ELR (cell line): ENCODE measurements at regions not wholly inside any gene's neighbourhood (a gene's known extent, or its start where the extent isn't known, plus 50 kb on each side); places are given as distances from the start of the nearest gene placed in this dataset.
"Not testable (repeated sequence)": the region's sequence is repeated elsewhere in the genome, so short reads cannot be mapped to it uniquely, and the experiment has no call there.

ENCODE experiments used
- DNase-seq: peaks from one replicate; pipeline ENCODE4 v3.0.0-alpha.2; 2015; ENCODE audit warnings: low read depth

GRCh38 chr4:128758314-128758922, 51.1 kb upstream of the JADE1 start:
- DNase-seq = no peak

DNA sequence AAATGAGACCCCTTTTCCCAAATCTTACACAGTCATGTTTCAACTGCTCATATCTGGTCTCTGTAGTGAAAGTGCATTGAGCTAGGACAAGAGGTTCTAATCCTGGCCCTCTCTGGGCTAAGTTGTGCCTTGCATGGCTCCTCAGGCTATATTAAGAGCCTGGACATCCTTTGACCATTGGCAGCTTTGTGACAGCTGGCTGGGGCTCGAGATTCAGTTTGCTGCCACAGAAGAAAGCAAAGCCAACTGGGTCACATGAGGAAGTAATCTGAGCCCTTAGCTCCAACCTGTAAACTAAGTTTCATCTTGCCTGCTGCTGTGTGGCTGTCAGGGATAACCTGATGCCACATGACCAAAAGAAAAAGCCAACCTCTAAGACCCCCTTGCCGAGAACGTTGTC, 51.8 kb upstream of the JADE1 start:
- no peak for DNase-seq

DNA sequence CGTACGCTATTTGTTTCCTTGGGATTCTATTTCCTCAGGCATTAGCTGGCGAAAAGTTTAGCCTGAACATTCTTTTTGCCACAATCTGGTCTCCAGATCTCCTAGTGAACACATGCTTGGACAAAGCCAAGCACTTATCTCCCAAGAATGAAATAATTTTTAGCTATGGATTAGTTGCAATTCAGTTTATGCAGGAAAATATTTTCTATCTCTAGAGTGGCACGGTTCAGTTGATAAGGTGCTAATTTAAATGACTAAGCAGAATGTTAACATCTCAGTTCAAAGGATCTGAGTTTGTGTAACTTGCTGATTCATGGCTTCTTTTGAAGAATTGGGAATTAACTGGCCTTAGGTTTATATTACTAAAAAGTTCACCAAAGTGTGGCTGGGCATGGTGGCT, 58.1 kb upstream of the JADE1 start:
- DNase-seq = no peak

GRCh38 chr4:128741748-128742147, 67.8 kb upstream of the JADE1 start:
- not testable (repeated sequence) for DNase-seq

DNA sequence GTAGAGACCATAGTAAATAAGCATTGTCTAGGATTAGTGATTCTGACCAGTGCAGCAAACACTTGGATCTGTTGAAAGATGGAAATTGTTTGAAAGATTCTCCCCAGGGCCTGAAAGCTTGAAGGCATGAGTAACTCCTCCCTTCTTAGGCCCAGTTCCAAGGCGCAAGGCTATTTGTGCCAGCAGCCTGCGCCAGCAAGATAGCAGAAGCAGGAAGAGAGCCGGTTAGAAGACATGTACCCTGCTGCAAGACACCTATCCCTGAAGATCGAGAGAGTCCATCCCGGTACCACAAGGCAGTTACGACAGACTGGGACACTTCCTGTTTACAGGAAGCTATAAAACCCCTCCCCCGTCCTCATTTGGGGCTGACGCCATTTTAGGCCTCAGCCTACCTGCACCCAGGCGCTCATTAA, 72.4 kb upstream of the JADE1 start:
- no peak for DNase-seq

DNA sequence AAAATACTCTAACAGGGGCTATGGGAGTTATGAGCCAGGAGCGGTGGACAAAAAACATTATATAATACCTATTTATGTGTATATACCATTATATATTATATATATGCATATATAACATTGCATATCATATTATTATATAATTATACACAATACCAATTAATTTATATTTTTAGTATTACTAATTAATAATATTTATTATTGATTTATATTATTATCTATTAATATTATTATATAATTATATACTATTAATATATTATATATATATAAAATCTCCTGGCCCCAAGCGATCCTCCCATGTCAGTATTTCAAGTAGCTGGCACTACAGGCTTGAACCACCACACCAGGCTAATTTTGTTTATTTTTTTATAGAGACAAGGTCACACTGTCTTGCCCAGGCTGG, 73.8 kb upstream of the JADE1 start:
- DNase-seq = no peak

- DNase-seq = no peak
These were observed 81.3 kb upstream of the JADE1 start for GRCh38 chr4:128728190-128728589.

DNA sequence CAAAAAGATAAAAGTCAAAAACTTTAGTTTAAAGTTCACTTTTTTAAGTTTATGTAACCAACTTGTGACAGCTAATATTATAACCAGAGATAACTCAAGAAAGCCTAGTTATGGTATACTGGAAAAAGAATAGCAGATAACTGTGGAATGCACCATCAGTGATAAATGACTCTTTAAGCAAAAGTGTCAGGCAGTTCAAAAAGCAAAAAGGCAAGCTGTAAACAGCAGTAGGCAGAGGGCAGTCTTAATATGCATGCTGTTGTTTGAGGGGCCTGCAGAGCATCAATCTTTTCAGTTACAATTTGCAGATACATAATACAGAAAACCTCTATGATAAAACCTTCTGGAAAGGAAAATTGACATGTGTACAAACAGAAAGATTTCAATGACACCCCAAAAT, 81.8 kb upstream of the JADE1 start:
- no peak for DNase-seq

DNA sequence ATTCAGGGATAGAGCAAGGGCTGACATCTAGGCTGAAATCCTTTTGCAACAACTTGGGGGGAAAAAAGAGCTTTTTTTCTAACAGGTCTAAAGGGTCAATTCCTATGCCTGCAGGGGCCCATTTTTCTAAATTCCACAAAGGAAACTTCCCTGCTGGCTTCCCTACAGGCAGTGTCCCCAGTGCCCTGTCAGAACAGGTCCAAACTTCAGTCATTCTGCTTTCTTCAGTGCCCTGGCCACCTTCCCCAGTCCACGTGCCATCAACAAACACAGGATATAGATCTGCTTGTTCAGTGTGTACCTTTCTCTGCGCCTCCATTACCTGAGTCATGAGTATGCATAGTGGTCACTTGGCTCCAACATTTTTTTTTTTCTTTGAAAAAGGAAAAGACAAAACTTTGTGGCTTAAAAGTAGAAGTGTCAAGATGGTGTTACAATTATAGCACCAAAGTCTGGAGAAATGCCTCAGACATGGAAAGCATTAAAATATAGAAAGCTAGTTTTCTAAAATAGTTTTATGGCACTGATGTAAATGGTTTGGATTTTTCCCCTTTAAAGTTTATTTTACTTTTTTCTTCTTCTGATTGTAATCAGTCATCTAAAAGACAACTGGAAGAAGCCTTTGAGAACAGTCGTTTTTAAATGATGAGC, 84.0 kb upstream of the JADE1 start:
- DNase-seq = no peak

DNA sequence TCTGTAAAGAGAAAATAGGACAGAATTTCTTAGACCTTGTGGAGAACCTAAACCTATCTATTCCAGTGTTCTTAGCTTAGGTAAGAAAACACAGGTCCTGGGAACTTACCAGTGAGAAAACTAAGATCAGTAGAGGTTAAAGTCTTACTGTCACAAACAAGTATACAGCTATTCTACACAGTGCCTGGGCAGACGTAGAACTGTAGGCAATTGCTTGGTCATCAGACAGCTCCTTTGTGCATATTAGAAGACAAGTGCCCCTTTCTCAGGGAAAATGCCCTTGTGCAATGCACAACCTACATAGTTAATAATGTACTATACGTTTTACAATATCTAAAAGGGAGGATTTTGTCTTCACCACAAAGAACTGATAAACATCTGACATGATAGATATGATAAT, 86.6 kb upstream of the JADE1 start:
- no peak for DNase-seq

- no peak for DNase-seq
These were observed 87.6 kb upstream of the JADE1 start for GRCh38 chr4:128721896-128722295.

GRCh38 chr4:128720270-128720669, 89.2 kb upstream of the JADE1 start:
- DNase-seq = no peak

DNA sequence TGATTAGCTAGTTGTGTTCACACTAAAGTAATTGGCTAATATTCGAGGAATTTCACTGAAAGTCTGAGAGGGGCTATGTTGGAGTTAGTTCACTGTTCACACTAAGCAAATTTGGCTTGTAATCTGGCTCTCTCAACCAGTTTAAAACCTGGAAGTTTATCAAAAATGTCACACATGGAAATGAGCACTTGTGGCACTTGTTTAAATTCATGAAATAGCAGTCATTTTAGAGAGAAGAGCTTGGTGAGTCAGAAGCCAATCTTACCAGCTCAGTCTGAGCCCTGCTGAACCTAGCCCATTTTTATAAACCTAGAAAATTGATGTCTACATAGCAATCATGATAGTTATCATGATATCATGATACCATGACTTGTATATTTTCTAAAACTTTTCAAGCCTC, 90.7 kb upstream of the JADE1 start:
- peak; percentile 24 for DNase-seq

DNA sequence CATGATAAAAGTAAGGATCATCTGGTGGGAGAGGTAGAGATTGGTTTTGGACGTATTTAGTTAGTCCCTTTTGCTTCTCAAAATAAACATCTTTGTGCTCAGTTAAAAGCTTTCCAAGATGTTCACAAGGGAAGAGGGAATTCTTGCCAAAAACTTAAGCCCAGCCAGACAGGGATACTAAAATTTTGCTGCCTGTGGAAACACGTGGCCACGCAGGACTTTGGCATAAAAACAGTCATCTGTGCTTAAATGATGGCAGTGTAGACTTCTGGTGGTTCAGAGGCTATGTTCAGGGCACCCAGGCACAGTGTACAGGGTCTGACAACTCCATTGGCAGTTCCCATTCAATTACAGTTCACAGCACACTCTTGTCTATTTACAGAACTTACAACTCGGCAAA, 93.2 kb upstream of the JADE1 start:
- DNase-seq = no peak

GRCh38 chr4:128715616-128716015, 93.9 kb upstream of the JADE1 start:
- DNase-seq = no peak

- no peak for DNase-seq
These were observed 98.1 kb upstream of the JADE1 start for GRCh38 chr4:128711361-128711760.

DNA sequence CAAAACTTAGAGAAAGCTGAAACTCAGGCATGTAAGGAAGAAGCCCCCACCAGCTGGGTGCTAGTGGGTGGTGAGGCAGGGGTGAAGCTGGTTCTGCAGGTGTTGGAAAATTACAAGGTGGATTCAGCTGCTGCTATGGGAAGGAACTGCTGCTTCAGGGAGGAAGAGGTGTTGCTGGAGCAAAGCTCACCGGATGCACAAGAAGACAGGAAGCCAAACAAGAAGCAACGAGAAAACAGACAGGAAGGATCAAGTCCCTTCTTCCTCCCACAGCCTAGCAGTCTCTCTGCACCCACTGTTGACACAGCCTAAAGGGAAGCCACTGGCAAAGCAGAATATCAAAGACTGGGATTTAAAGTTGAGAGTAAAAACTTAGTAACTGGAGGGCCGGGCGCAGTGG, 100.2 kb upstream of the JADE1 start:
- DNase-seq = no peak

DNA sequence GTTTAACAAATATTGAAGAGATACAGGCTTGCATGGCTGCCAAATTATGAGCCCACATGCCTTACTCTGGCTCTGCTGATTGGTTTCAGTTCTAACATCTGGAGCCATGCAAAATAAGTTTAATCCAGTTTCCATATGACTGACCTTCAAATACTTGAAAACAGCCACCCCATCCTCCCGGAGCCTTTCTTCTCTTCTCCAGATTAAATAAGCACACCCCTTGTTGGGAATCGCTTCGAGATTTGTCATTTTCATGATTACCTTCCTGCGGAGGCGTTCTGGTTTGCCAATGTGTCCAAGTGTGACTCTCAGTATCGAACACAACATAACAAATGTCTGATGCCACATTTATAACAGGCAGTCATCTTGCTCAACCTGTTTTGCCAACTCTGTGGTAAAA, 101.6 kb upstream of the JADE1 start:
- DNase-seq = no peak

GRCh38 chr4:128703948-128704347, 105.6 kb upstream of the JADE1 start:
- DNase-seq = no peak

- no peak for DNase-seq
These were observed 108.7 kb upstream of the JADE1 start for GRCh38 chr4:128700659-128701350.

GRCh38 chr4:128698386-128698785, 111.1 kb upstream of the JADE1 start:
- no peak for DNase-seq

DNA sequence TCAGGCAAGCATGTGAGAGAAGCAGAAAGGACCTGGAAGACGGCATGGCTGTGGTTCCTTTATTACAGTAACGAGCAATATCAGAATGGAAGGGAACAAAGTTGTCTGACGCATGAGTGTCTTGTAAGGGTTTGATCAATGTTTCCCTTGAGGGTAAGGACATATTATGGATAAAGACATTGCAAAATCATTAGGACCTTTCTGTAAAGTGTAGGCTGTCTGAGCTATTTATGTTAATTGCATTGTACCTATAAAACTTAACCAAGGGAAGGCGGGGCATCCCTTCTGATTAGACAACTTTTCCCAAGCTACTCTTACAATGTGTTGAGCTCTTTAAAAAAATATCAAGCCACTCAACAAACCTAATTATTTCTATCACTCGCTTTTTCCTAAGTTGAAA, 112.2 kb upstream of the JADE1 start:
- DNase-seq = no peak

DNA sequence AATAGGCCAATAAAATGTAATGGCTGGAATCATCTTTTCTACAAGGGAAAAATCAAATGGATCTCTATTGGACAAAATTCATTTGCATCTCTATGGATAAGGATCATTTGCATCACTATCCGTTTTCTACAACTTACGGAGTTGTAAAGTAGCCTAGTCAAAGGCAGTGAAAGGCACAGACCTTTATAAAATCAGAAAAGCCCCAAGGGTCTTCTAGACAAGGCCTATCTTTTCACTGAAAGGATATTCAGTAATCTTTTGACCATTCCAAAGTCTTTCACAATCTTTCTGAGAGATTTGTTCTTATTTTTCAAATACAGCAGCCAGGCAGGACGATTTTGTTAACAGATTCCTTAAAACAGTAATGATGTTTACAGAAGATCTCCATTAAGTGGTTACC, 119.5 kb upstream of the JADE1 start:
- no peak for DNase-seq
